IPS DF 6.9 (cell line): ENCODE measurements at regions not wholly inside any gene's neighbourhood (a gene's known extent, or its start where the extent isn't known, plus 50 kb on each side); places are given as distances from the start of the nearest gene placed in this dataset.

Source experiments
- DNase-seq: peaks from one replicate; pipeline ENCODE4 v3.0.0-alpha.2; 2013; ENCODE audit warnings: low read depth, low spot score
- H3K27ac ChIP-seq: one replicate; pipeline ENCODE4 v1.5.1; 2013; ENCODE audit warnings: low read length, control low read depth
- H3K27me3 ChIP-seq: 2 replicates; pipeline ENCODE4 v1.6.1; 2013; ENCODE audit warnings: mild to moderate bottlenecking, low read length; ENCODE audit not compliant: control insufficient read depth, insufficient read depth
- H3K36me3 ChIP-seq: 2 replicates; pipeline ENCODE4 v1.6.1; 2013; ENCODE audit warnings: low read length; ENCODE audit not compliant: control insufficient read depth, insufficient read depth
- H3K4me1 ChIP-seq: 2 replicates; pipeline ENCODE4 v1.6.1; 2013; ENCODE audit warnings: low read length; ENCODE audit not compliant: control insufficient read depth, insufficient read depth
- H3K4me3 ChIP-seq: 2 replicates; pipeline ENCODE4 v1.5.1; 2013; ENCODE audit warnings: mild to moderate bottlenecking, low read length
- H3K9me3 ChIP-seq: 2 replicates; pipeline ENCODE4 v1.6.1; 2013; ENCODE audit warnings: low read length, inconsistent platforms; ENCODE audit not compliant: control insufficient read depth, insufficient read depth
- whole genome bisulfite sequencing: extraction: QIAGEN DNeasy Blood & Tissue Kit; methylation state at CpG from one replicate; pipeline ENCODE4 v1.1.7; 2013; ENCODE audit warnings: mixed read lengths, missing lambda C conversion rate; ENCODE audit not compliant: insufficient read length, insufficient coverage; 5-methylcytosine and 5-hydroxymethylcytosine counted together

DNA sequence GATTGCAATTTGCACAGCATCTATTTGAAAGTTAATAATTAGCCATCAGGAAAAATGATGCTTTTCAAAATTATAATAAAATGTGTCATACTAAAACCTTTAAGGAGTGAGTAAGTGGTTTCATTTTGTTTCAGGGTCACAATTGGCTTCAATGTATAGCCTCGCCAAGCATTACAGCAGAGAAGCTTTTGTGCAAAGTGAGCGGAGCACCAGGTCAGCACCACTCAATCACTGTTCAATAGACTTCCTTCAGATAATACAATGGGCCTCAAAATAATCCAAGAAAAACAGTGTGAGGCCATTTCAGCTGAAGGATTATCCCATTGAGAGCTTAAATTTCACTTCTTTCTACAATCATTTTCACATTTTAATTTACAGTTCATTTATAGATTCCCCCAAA is 409.2 kb upstream of the SLIT2 start:
- Histone ChIP-seq H3K4me3 (no peak overlapping the region), H3K4me1 (no peaks in the 10 kb centered on the region), H3K36me3 (no peaks in the 10 kb centered on the region), H3K27me3 (no peaks in the 10 kb centered on the region), H3K27ac (no peak overlapping the region), H3K9me3 (no peaks in the 10 kb centered on the region)
- DNase-seq, result no peak
- WGBS, result no CpG with 5 or more reads among the region's 2 CpGs

DNA sequence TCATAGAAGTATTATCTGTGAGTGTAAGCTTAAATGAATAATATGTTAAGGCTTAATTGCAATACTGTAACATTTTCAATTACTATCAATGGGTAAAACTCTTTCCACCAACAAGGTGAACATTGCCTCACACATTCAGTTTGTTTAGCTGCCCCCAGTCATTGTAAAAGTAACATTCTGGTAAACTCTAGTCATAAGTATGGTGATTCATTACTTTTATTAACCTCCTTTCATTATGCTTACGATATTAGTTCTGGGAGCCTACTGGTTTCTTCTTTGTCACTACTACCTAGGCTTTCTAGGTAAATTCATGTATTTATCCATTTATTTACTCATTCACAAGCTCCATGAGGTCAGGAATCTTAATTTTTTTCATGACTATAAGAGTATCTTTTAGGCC is 412.8 kb upstream of the SLIT2 start:
- no peak overlapping the region for H3K4me3 ChIP-seq
- H3K9me3 ChIP-seq, result no peaks in the 10 kb centered on the region
- no peaks in the 10 kb centered on the region for H3K36me3 ChIP-seq
- no peaks in the 10 kb centered on the region for H3K27me3 ChIP-seq
- no CpG with 5 or more reads among the region's 1 CpG for WGBS
- no peaks in the 10 kb centered on the region for H3K4me1 ChIP-seq
- no peak overlapping the region for H3K27ac ChIP-seq
- DNase-seq, result no peak

DNA sequence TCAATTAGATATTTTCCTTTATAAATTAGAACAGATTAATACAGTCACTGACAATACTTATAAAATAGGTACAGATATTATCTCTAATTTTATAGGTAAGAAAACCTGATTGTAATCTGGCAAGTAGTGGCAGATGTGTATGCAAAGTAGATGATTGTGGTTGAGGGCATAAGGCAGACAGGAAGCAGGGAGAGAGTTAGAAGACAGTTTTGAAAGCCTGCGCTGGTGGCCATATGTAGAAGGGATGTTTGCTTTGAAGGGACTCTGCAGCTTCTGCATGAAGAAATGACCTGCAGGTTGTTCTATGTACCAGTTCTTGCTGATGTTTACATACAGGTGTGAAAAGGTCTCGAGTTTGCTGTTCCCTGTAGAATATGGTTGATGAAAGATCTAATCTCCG is 416.3 kb upstream of the SLIT2 start:
- Histone ChIP-seq H3K36me3 (no peaks in the 10 kb centered on the region), H3K4me3 (no peak overlapping the region), H3K4me1 (no peaks in the 10 kb centered on the region), H3K27ac (no peak overlapping the region), H3K9me3 (no peaks in the 10 kb centered on the region), H3K27me3 (no peaks in the 10 kb centered on the region)
- DNase-seq, result no peak
- WGBS, result no CpG with 5 or more reads among the region's 3 CpGs

DNA sequence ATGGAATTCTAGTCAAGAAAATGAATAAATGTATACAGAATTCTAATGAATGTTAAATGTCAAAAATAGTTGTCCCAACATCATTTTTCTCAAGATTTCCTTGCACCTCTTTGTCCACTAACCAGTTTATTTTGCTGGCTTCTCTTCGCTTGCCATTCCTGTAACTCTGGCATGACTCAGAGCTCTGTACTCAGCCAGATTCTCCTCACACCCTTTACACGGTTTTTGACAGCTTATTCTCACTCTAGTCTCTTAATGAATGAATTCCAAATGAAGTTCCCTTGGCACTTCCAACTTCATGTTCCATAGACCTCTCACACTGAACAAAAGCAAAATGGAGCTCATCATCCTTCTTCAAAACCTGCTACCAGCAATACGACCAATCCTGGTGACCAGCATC is 419.3 kb upstream of the SLIT2 start:
- Histone ChIP-seq H3K4me1 (no peaks in the 10 kb centered on the region), H3K9me3 (no peaks in the 10 kb centered on the region), H3K4me3 (no peak overlapping the region), H3K27me3 (no peaks in the 10 kb centered on the region), H3K36me3 (no peaks in the 10 kb centered on the region), H3K27ac (no peak overlapping the region)
- WGBS, result no CpG with 5 or more reads among the region's 3 CpGs
- no peak for DNase-seq

DNA sequence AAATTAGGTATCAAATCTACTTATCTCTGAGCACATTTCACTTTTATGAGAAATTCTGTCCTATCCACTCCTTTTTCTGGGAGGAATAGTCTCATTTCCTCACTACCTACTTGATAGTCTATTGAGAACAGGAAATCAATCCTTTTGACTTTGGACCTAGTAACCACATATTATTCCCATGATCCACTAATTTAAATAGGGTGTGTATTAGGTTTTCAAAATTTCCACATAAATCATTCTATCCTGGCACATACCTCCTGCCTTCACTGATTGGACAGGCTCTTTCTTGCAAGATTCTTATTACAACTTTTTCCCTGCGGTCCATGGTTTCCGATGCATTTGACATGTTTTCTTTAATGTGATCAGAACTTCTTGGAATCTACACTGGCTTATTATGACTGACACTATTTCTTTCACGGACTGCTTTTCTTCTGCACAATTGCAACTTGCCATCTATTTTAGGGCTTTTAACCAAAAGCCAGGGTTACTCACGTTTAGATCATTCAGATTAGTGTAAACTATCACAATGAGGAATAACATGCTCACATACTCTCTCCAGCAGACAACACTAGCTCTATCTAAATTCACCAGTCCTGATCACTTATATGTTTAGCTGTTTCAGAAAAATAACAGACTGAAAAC is 419.9 kb upstream of the SLIT2 start:
- H3K9me3 ChIP-seq, result no peaks in the 10 kb centered on the region
- no peak overlapping the region for H3K4me3 ChIP-seq
- no CpG with 5 or more reads among the region's 4 CpGs for WGBS
- H3K27me3 ChIP-seq, result no peaks in the 10 kb centered on the region
- H3K4me1 ChIP-seq, result no peaks in the 10 kb centered on the region
- no peaks in the 10 kb centered on the region for H3K36me3 ChIP-seq
- H3K27ac ChIP-seq, result no peak overlapping the region
- no peak for DNase-seq

DNA sequence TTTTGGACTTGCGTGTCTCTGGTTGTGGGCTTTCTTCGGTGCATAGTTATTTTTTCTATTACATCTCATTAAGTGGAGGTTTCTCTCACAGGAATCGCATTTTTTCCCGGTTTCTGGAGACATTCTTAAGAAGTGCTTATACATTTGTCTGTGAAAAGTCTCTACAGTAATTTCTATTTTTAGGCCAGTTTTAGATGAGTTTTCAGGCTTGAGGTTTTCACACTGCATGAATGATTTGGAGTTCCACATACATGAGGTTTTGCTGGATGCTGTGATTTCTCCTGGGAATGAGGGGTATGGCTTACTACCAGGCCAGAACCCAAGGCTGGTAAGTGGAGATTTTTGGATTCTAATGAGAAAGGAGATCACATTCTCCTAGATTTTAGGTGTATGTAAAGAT is 422.6 kb upstream of the SLIT2 start:
- no CpG with 5 or more reads among the region's 4 CpGs for WGBS
- H3K27ac ChIP-seq, result no peak overlapping the region
- no peak overlapping the region for H3K4me3 ChIP-seq
- no peaks in the 10 kb centered on the region for H3K36me3 ChIP-seq
- H3K9me3 ChIP-seq, result no peaks in the 10 kb centered on the region
- H3K27me3 ChIP-seq, result no peaks in the 10 kb centered on the region
- no peak for DNase-seq
- no peaks in the 10 kb centered on the region for H3K4me1 ChIP-seq

DNA sequence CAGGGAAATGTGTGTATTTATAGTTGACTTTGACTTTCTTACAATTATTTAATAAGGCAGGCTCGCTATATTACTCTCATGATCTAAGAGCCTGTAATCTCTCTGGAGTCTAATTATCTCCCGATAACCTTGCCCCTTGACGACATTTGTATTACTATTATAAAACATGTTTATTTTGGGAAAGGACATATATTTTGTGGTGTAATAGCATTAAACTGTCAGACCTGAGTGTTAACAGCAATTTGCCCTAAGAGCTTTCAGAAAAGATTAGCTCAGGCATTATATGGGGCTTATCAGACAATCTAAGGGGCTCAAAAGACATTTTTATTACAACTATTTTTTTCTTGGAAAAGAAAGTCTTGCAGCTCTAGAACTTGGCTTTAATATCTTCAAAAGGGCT is 427.9 kb upstream of the SLIT2 start:
- Histone ChIP-seq H3K4me3 (no peak overlapping the region), H3K27ac (no peak overlapping the region), H3K4me1 (no peaks in the 10 kb centered on the region), H3K36me3 (no peaks in the 10 kb centered on the region), H3K9me3 (no peaks in the 10 kb centered on the region), H3K27me3 (no peaks in the 10 kb centered on the region)
- WGBS, result no CpG with 5 or more reads among the region's 3 CpGs
- no peak for DNase-seq

DNA sequence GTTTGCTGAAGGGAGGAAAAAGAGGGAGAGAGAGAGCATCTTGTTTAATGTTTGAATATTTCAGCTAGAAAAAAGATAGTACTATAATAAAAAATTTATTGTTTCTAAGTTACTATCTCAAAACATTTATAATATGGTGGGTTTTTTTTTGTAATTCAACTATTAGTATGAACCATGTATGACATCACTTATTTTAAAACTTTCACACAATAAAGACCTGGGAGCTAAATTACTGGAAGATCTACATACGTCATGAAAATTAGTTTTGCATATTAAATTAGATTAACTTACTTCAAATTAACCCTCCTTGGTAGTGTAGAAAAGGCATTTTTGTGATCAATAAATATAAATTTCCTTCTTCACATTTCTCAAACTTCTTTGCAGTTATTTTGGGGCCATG is 432.0 kb upstream of the SLIT2 start:
- H3K27me3 ChIP-seq, result no peaks in the 10 kb centered on the region
- no peaks in the 10 kb centered on the region for H3K9me3 ChIP-seq
- no peak overlapping the region for H3K27ac ChIP-seq
- H3K4me3 ChIP-seq, result no peak overlapping the region
- no peaks in the 10 kb centered on the region for H3K4me1 ChIP-seq
- H3K36me3 ChIP-seq, result no peaks in the 10 kb centered on the region
- no peak for DNase-seq
- WGBS, result no CpG with 5 or more reads among the region's 1 CpG

DNA sequence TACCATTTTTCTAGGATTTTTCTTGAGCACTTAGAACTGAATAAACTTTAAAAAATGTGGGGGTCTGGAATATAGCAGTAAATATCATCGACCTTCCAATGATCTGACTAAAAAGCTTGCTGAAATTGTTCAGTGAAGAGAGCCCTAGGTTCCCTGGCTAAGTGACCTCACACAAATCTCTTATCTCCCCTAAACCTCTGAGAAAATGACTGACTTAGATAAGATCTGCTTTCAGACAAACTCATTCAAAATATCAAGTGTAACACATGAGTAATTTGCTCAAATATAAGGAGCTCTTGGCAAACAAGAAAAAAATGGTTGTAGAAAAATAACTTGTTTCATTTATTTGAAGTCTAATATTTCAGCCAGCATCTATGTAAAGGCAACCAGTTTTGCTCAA is 441.7 kb upstream of the SLIT2 start:
- WGBS, result no CpG with 5 or more reads among the region's 1 CpG
- Histone ChIP-seq H3K27ac (no peak overlapping the region), H3K9me3 (no peaks in the 10 kb centered on the region), H3K4me1 (no peaks in the 10 kb centered on the region), H3K27me3 (no peaks in the 10 kb centered on the region), H3K36me3 (no peaks in the 10 kb centered on the region), H3K4me3 (no peak overlapping the region)
- no peak for DNase-seq

DNA sequence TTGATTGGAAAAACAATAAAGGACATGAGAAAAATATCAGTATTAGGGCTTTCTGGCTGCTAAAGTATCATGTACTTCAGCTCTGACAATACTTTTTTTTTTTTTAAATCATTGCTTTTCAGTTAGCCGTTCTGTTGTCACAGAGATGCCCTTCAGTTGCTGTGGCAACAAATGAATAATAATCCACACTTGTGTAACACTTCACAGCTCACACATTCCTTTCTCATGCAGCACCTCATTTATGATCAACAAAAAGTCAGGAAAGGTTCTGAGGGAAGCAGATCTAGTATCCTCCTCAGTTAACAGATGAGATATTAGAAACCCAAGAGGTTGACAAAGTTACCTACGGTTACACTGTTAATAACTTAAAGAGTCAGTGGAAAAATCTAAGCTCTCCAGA is 444.2 kb upstream of the SLIT2 start:
- WGBS, result no CpG with 5 or more reads among the region's 2 CpGs
- H3K27ac ChIP-seq, result no peak overlapping the region
- no peak for DNase-seq
- H3K9me3 ChIP-seq, result no peaks in the 10 kb centered on the region
- no peaks in the 10 kb centered on the region for H3K27me3 ChIP-seq
- H3K36me3 ChIP-seq, result no peaks in the 10 kb centered on the region
- H3K4me3 ChIP-seq, result no peak overlapping the region
- no peaks in the 10 kb centered on the region for H3K4me1 ChIP-seq

DNA sequence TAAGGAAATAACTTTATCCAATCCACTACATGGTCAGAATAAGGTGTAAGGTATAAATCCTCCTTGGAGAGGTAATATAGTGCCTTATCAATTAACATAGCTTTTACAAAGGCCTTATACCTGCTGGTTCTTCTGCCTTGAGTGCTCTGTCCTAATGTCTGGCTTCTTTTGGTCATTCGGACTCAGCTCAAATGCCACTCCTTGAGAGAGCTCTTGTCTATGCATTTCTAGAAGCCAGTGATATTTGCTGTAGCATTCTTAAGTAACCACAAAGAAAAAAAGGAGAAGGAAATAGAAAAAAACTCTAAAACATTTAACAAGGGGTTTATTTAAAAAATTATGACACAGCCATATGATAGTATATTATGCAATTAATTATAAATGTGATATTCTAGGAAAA is 444.8 kb upstream of the SLIT2 start:
- no peaks in the 10 kb centered on the region for H3K4me1 ChIP-seq
- no peak for DNase-seq
- no peaks in the 10 kb centered on the region for H3K36me3 ChIP-seq
- H3K27ac ChIP-seq, result no peak overlapping the region
- H3K9me3 ChIP-seq, result no peaks in the 10 kb centered on the region
- no peaks in the 10 kb centered on the region for H3K27me3 ChIP-seq
- no peak overlapping the region for H3K4me3 ChIP-seq
- no CpG with 5 or more reads among the region's 1 CpG for WGBS
